HCT116 (cell line): ENCODE measurements at regions not wholly inside any gene's neighbourhood (a gene's known extent, or its start where the extent isn't known, plus 50 kb on each side); places are given as distances from the start of the nearest gene placed in this dataset.
A peak's percentile ranks its signal among the peaks of the same experiment; 100 is the strongest.

Experiments used
- ATAC-seq: fragments of 200-7000 bp; cut with Tn5 transposase; 2 replicates; pipeline ENCODE4 v1.9.1; 2020; ENCODE audit warnings: mild to moderate bottlenecking, moderate library complexity
- BruUV-seq: library from RNA; stranded (reverse); fragments of 400-500 nt; replicated peaks from 2 replicates; lab custom pipeline; 2021; lab: Mats Ljungman, UMichigan
- CTCF ChIA-PET: fragments of 300-600 bp; sonication (Branson Sonifier 250); formaldehyde crosslinking; loops from one replicate; lab custom pipeline; 2021; ENCODE audit warnings: antibody characterized with exemption; lab: Charles Lee
- POLR2A ChIA-PET: fragments of 300-600, 350-600 bp; sonication (Branson Sonifier 250); formaldehyde crosslinking; loops from one replicate; lab custom pipeline; 2021; ENCODE audit warnings: antibody characterized with exemption; lab: Charles Lee
- RAD21 ChIA-PET, 2 experiments: fragments of 300-600 bp; sonication (Branson Sonifier 250); formaldehyde crosslinking; loops; one replicate each; lab custom pipeline; 2023; ENCODE audit warnings: low total read pairs in 2 of 2; ENCODE audit not compliant: uncharacterized antibody in 2 of 2, unreplicated experiment in 2 of 2, low non-redundant PET in 1 of 2; lab: Charles Lee
- DNase-seq: peaks from one replicate; pipeline ENCODE4 v3.0.0-alpha.2; 2010; ENCODE audit warnings: low read depth, low spot score
- H2AFZ ChIP-seq: fragments of 200-600 bp; shearing (Covaris generic), sonication (generic); 2 replicates; pipeline ENCODE4 v1.6.1; 2017; ENCODE audit warnings: low read depth, mixed run types, mixed read lengths, antibody characterized with exemption, low read length; ENCODE audit not compliant: poor library complexity, severe bottlenecking
- H3K27ac ChIP-seq: 2 replicates; pipeline ENCODE4 v1.5.1; 2012; ENCODE audit warnings: low read depth, low read length
- H3K27me3 ChIP-seq: fragments of 200-600 bp; sonication (generic); 2 replicates; pipeline ENCODE4 v1.6.1; 2016; ENCODE audit warnings: mixed run types, low read length, mixed read lengths; ENCODE audit not compliant: insufficient read depth
- H3K36me3 ChIP-seq, 2 experiments: fragments of 200-500 bp in 1 of 2; fragments of 200-600 bp in 1 of 2; sonication (Bioruptor generic) in 1 of 2; sonication (generic) in 1 of 2; 2 replicates each; pipeline versions ENCODE4 v1.5.1 to v1.6.1; 2014 to 2016; ENCODE audit warnings: low read length in 2 of 2, inconsistent platforms in 1 of 2, mixed read lengths in 1 of 2, mixed run types in 1 of 2; ENCODE audit not compliant: insufficient read depth in 2 of 2, control insufficient read depth in 1 of 2
- H3K4me1 ChIP-seq, 2 experiments: fragments of 200-600 bp in 1 of 2; sonication (generic) in 1 of 2; 2 replicates each; pipeline versions ENCODE4 v1.5.1 to v1.6.1; 2012 to 2017; ENCODE audit warnings: low read length in 2 of 2, inconsistent platforms in 1 of 2, mild to moderate bottlenecking in 1 of 2, mixed read lengths in 1 of 2, mixed run types in 1 of 2, moderate library complexity in 1 of 2; ENCODE audit not compliant: insufficient read depth in 2 of 2, control insufficient read depth in 1 of 2
- H3K4me2 ChIP-seq: fragments of 200-600 bp; sonication (generic); 2 replicates; pipeline ENCODE4 v1.6.1; 2017; ENCODE audit warnings: mixed run types, low read length, mixed read lengths
- H3K4me3 ChIP-seq, 2 experiments: fragments of 200-600 bp in 1 of 2; sonication (generic) in 1 of 2; replicated peaks in 1 of 2; 2 replicates each; pipeline ENCODE4 v1.5.1; 2011 to 2016; ENCODE audit warnings: low read length in 2 of 2, control low read depth in 1 of 2, low read depth in 1 of 2, mild to moderate bottlenecking in 1 of 2, mixed read lengths in 1 of 2, mixed run types in 1 of 2
- H3K79me2 ChIP-seq: fragments of 200-600 bp; sonication (generic); 2 replicates; pipeline ENCODE4 v1.6.1; 2017; ENCODE audit warnings: mild to moderate bottlenecking, mixed run types, low read length, moderate library complexity, mixed read lengths; ENCODE audit not compliant: insufficient read depth
- H3K9ac ChIP-seq: fragments of 200-600 bp; sonication (generic); 2 replicates; pipeline ENCODE4 v1.6.1; 2016; ENCODE audit warnings: low read length, mixed read lengths
- H3K9me2 ChIP-seq: fragments of 200-600 bp; sonication (generic), shearing (Covaris generic); 2 replicates; pipeline ENCODE4 v1.6.1; 2017; ENCODE audit warnings: mixed run types, mild to moderate bottlenecking, moderate library complexity; ENCODE audit not compliant: insufficient read depth
- H3K9me3 ChIP-seq, 2 experiments: fragments of 200-500 bp in 1 of 2; fragments of 200-600 bp in 1 of 2; sonication (Bioruptor generic) in 1 of 2; sonication (generic) in 1 of 2; 2 replicates each; pipeline ENCODE4 v1.6.1; 2014 to 2017; ENCODE audit warnings: low read length in 2 of 2, mixed read lengths in 2 of 2, inconsistent platforms in 1 of 2, low read depth in 1 of 2, mild to moderate bottlenecking in 1 of 2, mixed run types in 1 of 2, moderate library complexity in 1 of 2; ENCODE audit not compliant: control insufficient read depth in 1 of 2, insufficient read depth in 1 of 2
- H4K20me1 ChIP-seq: fragments of 200-600 bp; sonication (generic), shearing (Covaris generic); 2 replicates; pipeline ENCODE4 v1.6.1; 2017; ENCODE audit warnings: mixed run types, mild to moderate bottlenecking, moderate library complexity; ENCODE audit not compliant: insufficient read depth
- ATF3 ChIP-seq: IDR thresholded peaks from 2 replicates; pipeline ENCODE4 v1.6.1; 2012
- CTCF ChIP-seq, 3 experiments: fragments of 200-600 bp in 1 of 3; sonication (generic) in 1 of 3; IDR thresholded peaks in 2 of 3; conservative IDR thresholded peaks in 1 of 3; 2 replicates each; pipeline ENCODE4 v1.5.1; 2012 to 2017; ENCODE audit warnings: low read depth in 2 of 3, low read length in 2 of 3, antibody characterized with exemption in 1 of 3, borderline replicate concordance in 1 of 3, control low read depth in 1 of 3, mild to moderate bottlenecking in 1 of 3, mixed read lengths in 1 of 3, mixed run types in 1 of 3, moderate library complexity in 1 of 3; ENCODE audit not compliant: insufficient read depth in 1 of 3
- ELF1 ChIP-seq: IDR thresholded peaks from 2 replicates; pipeline ENCODE4 v1.6.1; 2012; ENCODE audit warnings: low read depth, borderline replicate concordance
- EZH2phosphoT487 ChIP-seq: fragments of 200-600 bp; IDR thresholded peaks from 2 replicates; pipeline ENCODE4 v1.6.1; 2018; ENCODE audit warnings: antibody characterized with exemption, borderline replicate concordance
- JUND ChIP-seq: IDR thresholded peaks from 2 replicates; pipeline ENCODE4 v1.6.1; 2012
- RAD21 ChIP-seq: IDR thresholded peaks from 2 replicates; pipeline ENCODE4 v1.6.1; 2012; ENCODE audit warnings: low read depth, mild to moderate bottlenecking
- SP1 ChIP-seq: IDR thresholded peaks from 2 replicates; pipeline ENCODE4 v1.6.1; 2012; ENCODE audit warnings: low read depth
- SRF ChIP-seq: IDR thresholded peaks from 2 replicates; pipeline ENCODE4 v1.6.1; 2012; ENCODE audit warnings: low read depth
- TCF7L2 ChIP-seq: IDR thresholded peaks from 2 replicates; pipeline ENCODE4 v1.7.0; 2011; ENCODE audit warnings: borderline replicate concordance, inconsistent platforms; ENCODE audit not compliant: insufficient read depth, insufficient read length; ENCODE audit errors: extremely low read depth
- YY1 ChIP-seq: IDR thresholded peaks from 2 replicates; pipeline ENCODE4 v1.6.1; 2011; ENCODE audit warnings: low read length, low read depth, moderate library complexity, mild to moderate bottlenecking; ENCODE audit not compliant: insufficient replicate concordance; ENCODE audit errors: extremely low read depth
- ZFX ChIP-seq: fragments of 450-650 bp; IDR thresholded peaks from 2 replicates; pipeline ENCODE4 v1.6.1; 2017
- intact Hi-C: fragments of 100-400 bp; cut with micrococcal nuclease; formaldehyde crosslinking; loops from 2 replicates; pipeline ENCODE4 v1.10.0; 2022

DNA sequence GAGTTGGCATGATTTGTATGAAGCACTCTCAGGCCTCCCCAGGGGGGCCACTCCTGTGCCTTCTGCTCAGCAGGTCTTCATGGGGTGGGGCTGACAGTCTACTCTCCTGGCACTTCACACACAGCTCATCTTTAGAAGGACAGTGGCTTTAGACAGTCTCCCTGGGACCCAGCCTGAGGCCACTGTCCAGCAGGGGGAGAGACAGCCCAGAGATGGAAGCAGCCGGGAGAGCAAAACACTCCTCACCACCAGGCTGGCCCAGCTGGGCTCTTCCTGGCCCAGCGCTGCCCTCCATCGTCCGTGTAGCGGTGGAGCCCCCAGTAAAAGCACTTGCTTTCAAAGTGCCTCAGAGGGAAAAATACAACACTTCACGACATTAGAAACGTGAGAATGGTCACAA, 62.0 kb upstream of the CRHR1 start:
- Histone ChIP-seq H3K4me3 (no peak overlapping the region), H3K36me3 (no peaks in the 10 kb centered on the region), H3K27ac (no peak overlapping the region), H3K79me2 (no peaks in the 10 kb centered on the region), H3K9me3 (peaks cover 3 to 9% of the 10 kb centered on the region in 2 experiments; a peak in 2 of 4 replicates), H3K9ac (no peak overlapping the region), H2AFZ (no peak overlapping the region), H3K4me2 (no peak overlapping the region), H3K27me3 (peaks cover 22% of the 10 kb centered on the region; the same call in 1 of the 2 replicates), H3K4me1 (peaks cover 10 to 11% of the 10 kb centered on the region in 2 experiments), H3K9me2 (no peaks in the 10 kb centered on the region), H4K20me1 (no peaks in the 10 kb centered on the region)
- DNase-seq (peak; percentile 16), ATAC-seq (peak; percentile 45)
- no TSS peak for BruUV-seq
- ChIA-PET CTCF (interaction anchor here (0.7 to 3.0 kb wide), 8 partner anchors 10 to 297 kb away, joined by 3 to 15 read pairs (median 4); no protein-coding TSS in a partner anchor), POLR2A (interaction anchor here (0.6 kb wide), 1 partner anchor 109 kb away, joined by 3 read pairs; no protein-coding TSS in a partner anchor), RAD21 (interaction anchor here (0.7 to 1.0 kb wide), 3 partner anchors 69 to 73 kb away, joined by 3 to 4 read pairs (median 3); no protein-coding TSS in a partner anchor)
- intact Hi-C loops, result loop anchor here (5.0 kb wide), 1 partner anchor 110 kb away; no protein-coding TSS in a partner anchor
- peak; percentile 35 to 71 (median 60) for TF ChIP-seq CTCF (IDR thresholded peaks at IDR 0.05 in 2 of 3, conservative IDR thresholded peaks at IDR 0.05 in 1 of 3; ENCODE audit: borderline replicate concordance in 1 of 3, insufficient read depth in 1 of 3, low read depth in 2 of 3, low read length in 2 of 3)
- no peak for TF ChIP-seq SRF
- peak; percentile 68 for TF ChIP-seq RAD21

- no peaks in the 10 kb centered on the region for H3K79me2 ChIP-seq
- POLR2A ChIA-PET, result no interaction called here
- no peak overlapping the region for H3K27ac ChIP-seq
- TF ChIP-seq RAD21, result no peak
- TF ChIP-seq ATF3, result no peak
- TF ChIP-seq SP1, result no peak
- no peak for TF ChIP-seq TCF7L2
- no peak for TF ChIP-seq EZH2phosphoT487
- TF ChIP-seq SRF, result no peak
- no peak for TF ChIP-seq JUND
- no peak for TF ChIP-seq ZFX
- TF ChIP-seq ELF1, result no peak
- TF ChIP-seq YY1, result no peak
- no peak overlapping the region for H3K9ac ChIP-seq
- RAD21 ChIA-PET, result no interaction called here
- CTCF ChIA-PET, result no interaction called here
- no peaks in the 10 kb centered on the region for H3K4me1 ChIP-seq
- H3K4me2 ChIP-seq, result no peak overlapping the region
- intact Hi-C loops, result no loop called here
- H2AFZ ChIP-seq, result no peak overlapping the region
- no peak for DNase-seq
- H3K36me3 ChIP-seq, result no peaks in the 10 kb centered on the region
- peaks cover 20% of the 10 kb centered on the region in 2 experiments; a peak in 1 of 4 replicates for H3K9me3 ChIP-seq
- peaks cover 35% of the 10 kb centered on the region; the same call in 1 of the 2 replicates for H3K27me3 ChIP-seq
- no peak for ATAC-seq
- H3K4me3 ChIP-seq, result no peak overlapping the region
- no peaks in the 10 kb centered on the region for H4K20me1 ChIP-seq
- H3K9me2 ChIP-seq, result no peaks in the 10 kb centered on the region
- no TSS peak for BruUV-seq
Measured at GRCh38 chr17:45729294-45729907, 54.7 kb upstream of the CRHR1 start.
